H1 (cell line): ENCODE measurements at regions not wholly inside any gene's neighbourhood (a gene's known extent, or its start where the extent isn't known, plus 50 kb on each side); places are given as distances from the start of the nearest gene placed in this dataset.

Source experiments
- CTBP2 ChIP-seq: IDR thresholded peaks from 2 replicates; pipeline ENCODE4 v1.7.0; 2011; ENCODE audit warnings: borderline replicate concordance, mild to moderate bottlenecking, moderate library complexity, mixed read lengths, low read length; ENCODE audit not compliant: insufficient read depth, insufficient read length
- GTF2F1 ChIP-seq: IDR thresholded peaks from 2 replicates; pipeline ENCODE4 v1.6.1; 2012; ENCODE audit warnings: low read depth, low read length, improper control_type of control experiment, borderline replicate concordance
- TCF12 ChIP-seq: IDR thresholded peaks from 2 replicates; pipeline ENCODE4 v1.6.1; 2011; ENCODE audit warnings: low read depth, mild to moderate bottlenecking, low read length
- TF ChIP-seq, protein P1 (sequence below): IDR thresholded peaks from 2 replicates; pipeline ENCODE4 v1.6.1; 2012; ENCODE audit warnings: low read length, inconsistent platforms

DNA sequence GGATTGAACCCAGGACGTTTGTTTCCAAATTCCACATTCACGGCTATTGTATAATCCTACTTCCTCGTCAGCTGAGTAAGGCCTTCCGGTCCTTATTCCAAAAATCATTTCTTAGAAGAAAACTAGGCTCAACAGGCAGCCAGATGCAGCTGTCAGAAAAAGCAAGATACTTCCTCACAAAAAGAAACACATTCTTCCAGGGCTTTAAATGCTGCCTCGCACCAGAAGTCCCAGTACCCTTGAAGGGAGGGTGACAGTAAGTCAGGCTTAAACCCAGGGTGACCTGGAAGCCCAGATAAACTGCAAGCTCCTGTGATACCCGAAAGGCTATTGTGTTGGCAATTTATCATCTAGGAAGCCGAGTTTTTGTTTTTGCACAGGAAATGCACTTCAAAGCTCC, 414.0 kb downstream of the NFIB start (continued):
- no peak for TF ChIP-seq GTF2F1
- TF ChIP-seq CTBP2: no peak
- TF ChIP-seq, protein P1, sequence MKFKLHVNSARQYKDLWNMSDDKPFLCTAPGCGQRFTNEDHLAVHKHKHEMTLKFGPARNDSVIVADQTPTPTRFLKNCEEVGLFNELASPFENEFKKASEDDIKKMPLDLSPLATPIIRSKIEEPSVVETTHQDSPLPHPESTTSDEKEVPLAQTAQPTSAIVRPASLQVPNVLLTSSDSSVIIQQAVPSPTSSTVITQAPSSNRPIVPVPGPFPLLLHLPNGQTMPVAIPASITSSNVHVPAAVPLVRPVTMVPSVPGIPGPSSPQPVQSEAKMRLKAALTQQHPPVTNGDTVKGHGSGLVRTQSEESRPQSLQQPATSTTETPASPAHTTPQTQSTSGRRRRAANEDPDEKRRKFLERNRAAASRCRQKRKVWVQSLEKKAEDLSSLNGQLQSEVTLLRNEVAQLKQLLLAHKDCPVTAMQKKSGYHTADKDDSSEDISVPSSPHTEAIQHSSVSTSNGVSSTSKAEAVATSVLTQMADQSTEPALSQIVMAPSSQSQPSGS: no peak
- no peak for TF ChIP-seq TCF12
